HEK293T (cell line): ENCODE measurements at regions not wholly inside any gene's neighbourhood (a gene's known extent, or its start where the extent isn't known, plus 50 kb on each side); places are given as distances from the start of the nearest gene placed in this dataset.

Experiments
- CTCF ChIA-PET: fragments of 350-600 bp; formaldehyde crosslinking; extraction: SDS; loops from one replicate; lab custom pipeline; 2021; ENCODE audit warnings: antibody characterized with exemption, inconsistent platforms; lab: Yijun Ruan, JAX
- POLR2A ChIA-PET: fragments of 350-600 bp; formaldehyde crosslinking; extraction: SDS; loops from one replicate; lab custom pipeline; 2020; ENCODE audit warnings: antibody characterized with exemption, inconsistent platforms; lab: Yijun Ruan, JAX
- DNase-seq: peaks from one replicate; pipeline ENCODE4 v3.0.0; 2012; ENCODE audit warnings: mixed read lengths; ENCODE audit errors: extremely low spot score
- ARNT ChIP-seq: fragments of 450-650 bp; IDR thresholded peaks from 2 replicates; pipeline ENCODE4 v1.6.1; 2017; ENCODE audit warnings: mild to moderate bottlenecking
- ELF4 ChIP-seq: fragments of 450-650 bp; IDR thresholded peaks from 2 replicates; pipeline ENCODE4 v1.6.1; 2017; ENCODE audit warnings: antibody characterized with exemption
- FOXK2 ChIP-seq: fragments of 450-650 bp; IDR thresholded peaks from 2 replicates; pipeline ENCODE4 v1.6.1; 2016; ENCODE audit warnings: mild to moderate bottlenecking
- FOXM1 ChIP-seq: fragments of 450-650 bp; IDR thresholded peaks from 2 replicates; pipeline ENCODE4 v1.6.1; 2017; ENCODE audit warnings: mild to moderate bottlenecking, borderline replicate concordance
- HDGF ChIP-seq: fragments of 450-650 bp; IDR thresholded peaks from 2 replicates; pipeline ENCODE4 v1.6.1; 2017; ENCODE audit warnings: antibody characterized with exemption, borderline replicate concordance
- L3MBTL2 ChIP-seq: fragments of 450-650 bp; conservative IDR thresholded peaks from 2 replicates; pipeline ENCODE4 v1.6.1; 2016; ENCODE audit warnings: mild to moderate bottlenecking
- LEF1 ChIP-seq: fragments of 450-650 bp; IDR thresholded peaks from 2 replicates; pipeline ENCODE4 v1.6.1; 2017; ENCODE audit warnings: mild to moderate bottlenecking, borderline replicate concordance
- SP1 ChIP-seq: fragments of 450-650 bp; IDR thresholded peaks from 2 replicates; pipeline ENCODE4 v1.6.1; 2017
- TARDBP ChIP-seq: fragments of 450-650 bp; IDR thresholded peaks from 2 replicates; pipeline ENCODE4 v1.6.1; 2016

DNA sequence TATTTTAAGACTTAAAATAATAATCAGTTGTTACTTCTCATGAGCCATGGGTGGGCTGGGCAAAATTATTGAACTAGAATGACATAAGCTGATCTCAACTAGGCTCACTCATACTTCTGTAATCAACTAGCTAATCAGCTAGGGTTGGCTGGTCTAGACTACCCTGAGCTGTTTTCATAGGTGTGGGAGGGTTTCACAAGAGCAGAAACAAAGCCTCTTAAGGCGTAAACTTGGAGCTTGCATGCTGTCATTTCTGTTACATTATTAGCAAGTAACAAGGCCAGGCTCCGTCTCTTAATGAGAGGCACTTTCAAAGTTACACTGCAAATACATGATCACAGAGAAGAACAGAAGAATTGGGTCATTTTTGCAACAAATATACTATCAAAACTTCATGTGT lies 57.2 kb upstream of the GHR start:
- POLR2A ChIA-PET: no interaction called here
- DNase-seq: no peak
- TF ChIP-seq LEF1 (no peak), TARDBP (no peak), ELF4 (no peak), ARNT (no peak), SP1 (no peak), L3MBTL2 (no peak), FOXM1 (no peak), HDGF (no peak), FOXK2 (no peak)
- CTCF ChIA-PET: no interaction called here
